SK-N-MC (cell line): ENCODE measurements at regions not wholly inside any gene's neighbourhood (a gene's known extent, or its start where the extent isn't known, plus 50 kb on each side); places are given as distances from the start of the nearest gene placed in this dataset.

ENCODE experiments used
- DNase-seq: peaks from one replicate; pipeline ENCODE4 v3.0.0-alpha.2; 2011; ENCODE audit warnings: low read depth, low spot score
- H3K27ac ChIP-seq: fragments of 200-600 bp; sonication (generic); 2 replicates; pipeline ENCODE4 v1.5.1; 2016; ENCODE audit warnings: mixed run types
- H3K36me3 ChIP-seq: fragments of 200-600 bp; sonication (generic); 2 replicates; pipeline ENCODE4 v1.6.1; 2017; ENCODE audit warnings: antibody characterized with exemption, low read length, mixed read lengths; ENCODE audit not compliant: insufficient read depth
- H3K4me3 ChIP-seq: fragments of 200-600 bp; sonication (generic); 2 replicates; pipeline ENCODE4 v1.5.1; 2016
- H3K9ac ChIP-seq: fragments of 200-600 bp; sonication (generic); 2 replicates; pipeline ENCODE4 v1.8.0; 2017; ENCODE audit warnings: mixed run types, mixed read lengths; ENCODE audit not compliant: insufficient read length
- H3K9me3 ChIP-seq: fragments of 200-600 bp; sonication (generic); 2 replicates; pipeline ENCODE4 v1.6.1; 2017; ENCODE audit warnings: low read depth, mild to moderate bottlenecking, antibody characterized with exemption, low read length, moderate library complexity, mixed read lengths
- EZH2 ChIP-seq: fragments of 200-600 bp; sonication (generic); IDR thresholded peaks from one replicate; pipeline ENCODE4 v1.6.1; 2017; ENCODE audit warnings: antibody characterized with exemption
- FOXP2 ChIP-seq: optimal IDR thresholded peaks from 2 replicates; pipeline ENCODE3; 2011; ENCODE audit warnings: mild to moderate bottlenecking, moderate library complexity; ENCODE audit not compliant: insufficient read depth; ENCODE audit errors: extremely low read length, control extremely low read depth
- POLR2AphosphoS5 ChIP-seq: IDR thresholded peaks from 2 replicates; pipeline ENCODE4 v1.6.1; 2012; ENCODE audit warnings: mild to moderate bottlenecking, low read depth, low read length, borderline replicate concordance

- TF ChIP-seq POLR2AphosphoS5, result no peak
- TF ChIP-seq EZH2, result no peak
- TF ChIP-seq FOXP2, result no peak
- H3K4me3 ChIP-seq, result no peak overlapping the region
- H3K9me3 ChIP-seq, result no peaks in the 10 kb centered on the region
- DNase-seq, result no peak
- no peak overlapping the region for H3K9ac ChIP-seq
- no peak overlapping the region for H3K27ac ChIP-seq
- no peaks in the 10 kb centered on the region for H3K36me3 ChIP-seq
These were observed 145.4 kb downstream of the CPEB2 start for GRCh38 chr4:15147714-15148113.

- TF ChIP-seq POLR2AphosphoS5 (no peak), FOXP2 (no peak)
- H3K9ac ChIP-seq, result no peak overlapping the region
- DNase-seq, result no peak
These were observed 145.9 kb downstream of the CPEB2 start for GRCh38 chr4:15148199-15148598.

GRCh38 chr4:15148691-15149090, 146.4 kb downstream of the CPEB2 start:
- Histone ChIP-seq H3K9me3 (no peaks in the 10 kb centered on the region), H3K9ac (no peak overlapping the region), H3K36me3 (no peaks in the 10 kb centered on the region), H3K27ac (no peak overlapping the region), H3K4me3 (no peak overlapping the region)
- TF ChIP-seq FOXP2 (no peak), EZH2 (no peak)
- no peak for DNase-seq

More at GRCh38 chr4:15148199-15148598, 145.9 kb downstream of the CPEB2 start:
- Histone ChIP-seq H3K36me3 (no peaks in the 10 kb centered on the region), H3K27ac (no peak overlapping the region), H3K9me3 (no peaks in the 10 kb centered on the region), H3K4me3 (no peak overlapping the region)

- Histone ChIP-seq H3K36me3 (no peaks in the 10 kb centered on the region), H3K9me3 (no peaks in the 10 kb centered on the region), H3K27ac (no peak overlapping the region), H3K9ac (no peak overlapping the region), H3K4me3 (no peak overlapping the region)
- TF ChIP-seq POLR2AphosphoS5, result no peak
- no peak for TF ChIP-seq EZH2
- TF ChIP-seq FOXP2, result no peak
- no peak for DNase-seq
These were observed 147.1 kb downstream of the CPEB2 start for GRCh38 chr4:15149234-15149838.

DNA sequence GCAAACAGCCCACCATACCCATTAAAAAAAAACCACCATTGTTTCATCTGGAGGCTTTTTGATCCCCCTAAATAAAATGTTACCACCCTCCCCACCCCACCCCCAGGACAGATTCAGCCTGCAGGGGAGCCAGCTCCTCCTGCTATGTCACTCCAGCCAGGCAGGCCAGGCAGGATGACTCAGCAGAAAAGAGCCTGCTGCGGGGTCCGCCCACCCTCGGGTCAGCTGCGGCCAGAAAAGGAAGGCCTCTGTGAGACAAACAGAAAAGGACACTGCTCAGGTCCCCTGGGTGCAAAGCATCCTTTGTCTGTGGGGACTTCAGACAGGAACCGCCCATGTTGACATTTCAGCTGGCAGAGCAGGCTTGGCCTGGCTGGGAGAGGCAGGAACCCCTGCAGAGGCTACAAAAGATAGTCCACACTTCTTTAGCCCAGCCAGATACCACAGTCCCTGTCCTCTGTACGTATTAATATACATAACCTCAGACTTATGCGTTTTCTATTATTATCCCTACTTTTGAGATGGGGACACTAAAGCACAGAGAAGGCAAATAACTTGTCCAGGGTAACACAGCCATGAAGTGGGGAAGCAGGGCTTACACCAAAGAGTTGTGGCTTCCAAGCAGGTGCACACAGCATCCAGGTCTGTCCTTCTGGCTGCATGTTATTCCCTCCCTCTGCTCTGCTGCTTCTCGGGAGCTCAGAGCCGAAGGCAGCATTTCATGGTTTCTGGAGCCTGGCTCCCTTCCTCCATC, 147.7 kb downstream of the CPEB2 start:
- Histone ChIP-seq H3K27ac (no peak overlapping the region), H3K9me3 (no peaks in the 10 kb centered on the region), H3K36me3 (no peaks in the 10 kb centered on the region), H3K9ac (no peak overlapping the region), H3K4me3 (no peak overlapping the region)
- no peak for TF ChIP-seq EZH2
- no peak for TF ChIP-seq POLR2AphosphoS5
- no peak for TF ChIP-seq FOXP2
- no peak for DNase-seq

DNA sequence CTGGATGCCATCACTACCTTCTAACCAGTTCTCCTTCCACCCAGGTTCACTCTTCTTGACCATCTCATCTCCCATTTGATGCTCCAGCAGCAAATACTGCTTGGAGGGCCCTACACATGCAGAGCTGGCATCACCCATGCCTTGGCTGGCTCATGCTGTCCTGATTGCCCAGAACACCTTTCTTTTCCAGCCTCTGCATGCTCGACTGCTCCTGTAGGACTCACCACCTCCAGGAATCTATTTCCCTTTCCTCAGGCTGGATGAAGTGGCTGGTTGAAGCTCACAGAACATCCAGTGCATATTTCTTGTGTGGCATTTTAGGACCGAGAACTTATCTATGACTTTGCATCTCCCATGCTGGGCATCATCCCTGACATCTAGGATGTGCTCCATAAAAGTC, 148.3 kb downstream of the CPEB2 start:
- TF ChIP-seq FOXP2 (no peak), EZH2 (no peak), POLR2AphosphoS5 (no peak)
- H3K9ac ChIP-seq, result no peak overlapping the region
- DNase-seq, result no peak
- H3K36me3 ChIP-seq, result no peaks in the 10 kb centered on the region
- H3K4me3 ChIP-seq, result no peak overlapping the region
- no peaks in the 10 kb centered on the region for H3K9me3 ChIP-seq
- H3K27ac ChIP-seq, result no peak overlapping the region

DNA sequence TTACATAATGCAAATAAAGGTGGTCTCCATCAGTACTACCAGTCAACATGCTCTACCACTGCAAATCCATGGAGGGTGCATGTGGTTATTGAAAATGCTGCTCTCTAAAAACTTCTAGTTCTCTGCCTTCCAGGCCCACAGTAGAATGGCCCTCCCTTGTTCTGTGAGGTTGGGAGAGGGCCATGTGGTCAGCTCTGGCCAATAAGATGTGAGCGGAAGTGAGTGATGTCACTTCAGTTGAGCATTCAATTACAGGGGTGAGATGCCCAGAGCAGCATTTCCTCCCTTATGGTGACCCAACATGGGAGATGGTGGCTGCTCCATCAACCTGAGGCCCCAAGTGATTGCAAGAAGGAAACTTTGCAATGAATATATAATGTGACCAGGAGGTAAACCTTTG, 148.8 kb downstream of the CPEB2 start:
- Histone ChIP-seq H3K4me3 (no peak overlapping the region), H3K9me3 (no peaks in the 10 kb centered on the region), H3K36me3 (no peaks in the 10 kb centered on the region), H3K9ac (no peak overlapping the region), H3K27ac (no peak overlapping the region)
- no peak for DNase-seq
- no peak for TF ChIP-seq FOXP2
- TF ChIP-seq POLR2AphosphoS5, result no peak
- TF ChIP-seq EZH2, result no peak

- TF ChIP-seq EZH2 (no peak), FOXP2 (no peak), POLR2AphosphoS5 (no peak)
- Histone ChIP-seq H3K4me3 (no peak overlapping the region), H3K36me3 (no peaks in the 10 kb centered on the region), H3K27ac (no peak overlapping the region), H3K9ac (no peak overlapping the region), H3K9me3 (no peaks in the 10 kb centered on the region)
- DNase-seq, result no peak
These were observed 151.4 kb downstream of the CPEB2 start for GRCh38 chr4:15153662-15154061.
